ENCODE measurements at regions not wholly inside any gene's neighbourhood (a gene's known extent, or its start where the extent isn't known, plus 50 kb on each side); places are given as distances from the start of the nearest gene placed in this dataset.

- DNase-seq (ENCODE audit: low read depth), result peak; percentile 53
Measured at GRCh38 chr12:46453428-46453827, 80.9 kb upstream of the SLC38A2 start.

- no peak for DNase-seq (ENCODE audit: low read depth)
Measured at GRCh38 chr12:46452776-46453175, 80.2 kb upstream of the SLC38A2 start.

- DNase-seq (ENCODE audit: low read depth), result no peak
Measured at GRCh38 chr12:46452061-46452615, 79.6 kb upstream of the SLC38A2 start.

- no peak for DNase-seq (ENCODE audit: low read depth)
Measured at GRCh38 chr12:46451276-46452021, 78.9 kb upstream of the SLC38A2 start.

- DNase-seq (ENCODE audit: low read depth), result peak; percentile 36
Measured at GRCh38 chr12:46450279-46450748, 77.7 kb upstream of the SLC38A2 start.

- DNase-seq (ENCODE audit: low read depth), result no peak
Measured at GRCh38 chr12:46449856-46450255, 77.3 kb upstream of the SLC38A2 start.

GRCh38 chr12:46449316-46449715 is 76.7 kb upstream of the SLC38A2 start:
- no peak for DNase-seq (ENCODE audit: low read depth)

- no peak for DNase-seq (ENCODE audit: low read depth)
Measured at GRCh38 chr12:46446645-46447044, 74.1 kb upstream of the SLC38A2 start.

GRCh38 chr12:46445551-46446235 is 73.1 kb upstream of the SLC38A2 start:
- no peak for DNase-seq (ENCODE audit: low read depth)

- no peak for DNase-seq (ENCODE audit: low read depth)
Measured at GRCh38 chr12:46445093-46445492, 72.5 kb upstream of the SLC38A2 start.

- DNase-seq (ENCODE audit: low read depth), result no peak
Measured at GRCh38 chr12:46443594-46444263, 71.2 kb upstream of the SLC38A2 start.

- DNase-seq (ENCODE audit: low read depth), result no peak
Measured at GRCh38 chr12:46442738-46443137, 70.2 kb upstream of the SLC38A2 start.

GRCh38 chr12:46442239-46442638 is 69.7 kb upstream of the SLC38A2 start:
- no peak for DNase-seq (ENCODE audit: low read depth)

GRCh38 chr12:46439793-46440511 is 67.4 kb upstream of the SLC38A2 start:
- peak; percentile 22 for DNase-seq (ENCODE audit: low read depth)

- no peak for DNase-seq (ENCODE audit: low read depth)
Measured at GRCh38 chr12:46438719-46439319, 66.2 kb upstream of the SLC38A2 start.

- DNase-seq (ENCODE audit: low read depth), result no peak
Measured at GRCh38 chr12:46438256-46438655, 65.7 kb upstream of the SLC38A2 start.

GRCh38 chr12:46437469-46437868 is 64.9 kb upstream of the SLC38A2 start:
- DNase-seq (ENCODE audit: low read depth), result no peak

- DNase-seq (ENCODE audit: low read depth), result no peak
Measured at GRCh38 chr12:46436747-46437146, 64.2 kb upstream of the SLC38A2 start.

- DNase-seq (ENCODE audit: low read depth), result no peak
Measured at GRCh38 chr12:46435625-46436024, 63.1 kb upstream of the SLC38A2 start.

GRCh38 chr12:46435029-46435428 is 62.5 kb upstream of the SLC38A2 start:
- no peak for DNase-seq (ENCODE audit: low read depth)

- DNase-seq (ENCODE audit: low read depth), result no peak
Measured at GRCh38 chr12:46433829-46434228, 61.3 kb upstream of the SLC38A2 start.
